GM12864 (cell line): ENCODE measurements at regions not wholly inside any gene's neighbourhood (a gene's known extent, or its start where the extent isn't known, plus 50 kb on each side); places are given as distances from the start of the nearest gene placed in this dataset.

Experiments
- DNase-seq: peaks from one replicate; pipeline ENCODE4 v3.0.0-alpha.2; 2011; ENCODE audit warnings: low read depth
- H3K4me3 ChIP-seq: 2 replicates; pipeline ENCODE4 v1.5.1; 2011; ENCODE audit warnings: mild to moderate bottlenecking, low read depth, low read length, control low read depth
- CTCF ChIP-seq: IDR thresholded peaks from 2 replicates; pipeline ENCODE4 v1.5.1; 2011; ENCODE audit warnings: low read depth, mild to moderate bottlenecking, moderate library complexity, low read length, control low read depth, inconsistent platforms; ENCODE audit errors: missing control alignments

GRCh38 chr10:131706952-131707351, 193.9 kb upstream of the PPP2R2D start:
- no peak overlapping the region for H3K4me3 ChIP-seq
- no peak for DNase-seq
- TF ChIP-seq CTCF: no peak

- DNase-seq: no peak
- H3K4me3 ChIP-seq: no peak overlapping the region
- TF ChIP-seq CTCF: no peak
These were observed 192.5 kb upstream of the PPP2R2D start for GRCh38 chr10:131708225-131708880.

GRCh38 chr10:131710142-131710861, 190.5 kb upstream of the PPP2R2D start:
- no peak for DNase-seq
- no peak for TF ChIP-seq CTCF

GRCh38 chr10:131722121-131722520, 178.7 kb upstream of the PPP2R2D start:
- no peak for DNase-seq
- no peak for TF ChIP-seq CTCF

More at GRCh38 chr10:131710142-131710861, 190.5 kb upstream of the PPP2R2D start:
- H3K4me3 ChIP-seq: no peak overlapping the region

GRCh38 chr10:131722525-131723264, 178.1 kb upstream of the PPP2R2D start:
- no peak overlapping the region for H3K4me3 ChIP-seq
- TF ChIP-seq CTCF: no peak
- DNase-seq: no peak

More at GRCh38 chr10:131722121-131722520, 178.7 kb upstream of the PPP2R2D start:
- no peak overlapping the region for H3K4me3 ChIP-seq

- no peak overlapping the region for H3K4me3 ChIP-seq
- TF ChIP-seq CTCF: no peak
- no peak for DNase-seq
These were observed 177.3 kb upstream of the PPP2R2D start for GRCh38 chr10:131723297-131724168.
